ENCODE measurements at regions not wholly inside any gene's neighbourhood (a gene's known extent, or its start where the extent isn't known, plus 50 kb on each side); places are given as distances from the start of the nearest gene placed in this dataset.
A peak's percentile ranks its signal among the peaks of the same experiment; 100 is the strongest.

DNA sequence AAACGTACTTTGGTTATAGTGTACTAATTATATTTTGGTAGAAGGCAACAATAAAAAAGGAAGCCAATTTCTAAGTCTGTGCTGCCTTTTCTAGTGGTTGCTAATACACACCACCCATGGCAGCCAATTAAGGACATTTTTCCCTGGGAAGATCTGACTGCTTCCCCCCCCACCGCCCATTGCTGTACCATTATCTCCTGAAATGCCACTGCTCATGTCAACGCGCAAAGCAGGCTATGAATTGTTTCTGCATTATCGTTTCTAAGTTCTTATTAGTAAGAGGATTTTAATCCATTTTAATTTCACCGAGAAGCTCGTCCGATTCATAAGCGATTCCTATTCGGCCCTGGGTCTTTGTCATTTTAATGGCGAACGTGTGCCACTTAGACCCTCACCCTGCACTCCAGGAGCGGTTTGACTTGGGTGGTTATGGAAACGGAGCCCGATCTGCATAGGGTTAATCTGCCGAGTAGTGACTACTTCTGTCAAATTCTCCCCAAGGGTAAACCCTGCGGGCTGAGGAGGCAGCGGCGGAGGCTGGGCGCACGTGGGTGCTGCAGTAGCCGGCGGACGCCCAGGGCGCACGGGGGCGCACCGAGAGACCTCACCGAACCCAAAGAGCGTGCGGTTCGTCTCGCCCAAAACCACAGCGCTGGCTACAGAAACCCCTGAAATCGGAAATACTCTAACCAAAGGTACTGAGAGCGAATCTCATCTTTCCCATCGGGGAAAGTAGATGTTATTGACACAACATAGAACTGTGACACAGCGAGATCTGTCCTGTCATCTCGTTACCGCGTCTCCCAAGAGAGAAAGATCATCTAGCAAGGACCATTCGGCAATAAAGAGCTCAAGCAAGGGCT, 55.8 kb upstream of the SHC3 start:
- DNase-seq: peak; percentile 55

DNA sequence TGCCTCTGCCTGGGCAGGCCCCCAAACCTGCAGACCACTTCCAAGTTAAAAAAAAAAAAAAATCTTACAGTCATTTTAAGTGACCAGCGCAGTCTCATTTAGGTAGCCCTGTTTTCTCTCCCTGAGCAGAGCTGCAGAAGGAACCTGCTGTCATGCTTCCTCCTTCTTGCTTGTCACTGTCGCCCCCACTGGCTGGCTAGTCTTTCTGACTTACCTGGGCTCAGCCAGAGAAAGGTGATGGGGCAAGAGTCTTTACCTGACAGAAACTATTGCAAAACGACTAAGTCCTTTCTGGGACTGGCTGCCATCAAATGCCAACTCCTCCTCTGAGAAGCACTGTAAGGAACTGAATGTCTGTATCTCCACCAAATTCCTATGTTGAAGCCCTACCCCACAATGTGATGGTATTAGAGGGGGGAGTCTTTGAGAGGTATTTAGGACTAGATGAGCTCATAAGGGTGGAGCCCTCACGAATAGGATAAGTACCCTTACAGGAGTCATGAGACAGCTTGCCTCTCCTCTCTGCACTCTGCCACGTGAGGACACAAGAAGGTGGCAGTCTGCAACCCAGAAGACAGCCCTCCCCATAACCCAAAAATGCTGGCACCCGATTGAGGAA, 58.4 kb upstream of the SHC3 start:
- DNase-seq: no peak

DNA sequence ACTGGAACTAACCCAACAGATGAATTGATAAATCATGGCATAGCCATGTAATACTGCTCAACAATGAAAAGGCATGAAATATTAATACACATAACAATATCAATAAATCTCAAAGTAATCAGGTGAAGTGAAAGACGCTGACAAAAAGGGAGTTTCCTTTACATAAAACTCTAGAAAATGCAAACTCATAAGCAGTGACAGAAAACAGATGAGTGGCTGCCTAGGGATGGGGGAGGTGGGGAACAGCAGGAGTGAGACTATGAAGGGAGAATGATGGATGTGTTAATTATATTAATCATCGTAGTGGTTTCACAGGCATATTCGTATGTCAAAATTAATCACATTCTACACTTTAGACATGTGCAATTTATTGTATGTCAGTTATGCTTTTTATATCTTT, 59.8 kb upstream of the SHC3 start:
- no peak for DNase-seq

DNA sequence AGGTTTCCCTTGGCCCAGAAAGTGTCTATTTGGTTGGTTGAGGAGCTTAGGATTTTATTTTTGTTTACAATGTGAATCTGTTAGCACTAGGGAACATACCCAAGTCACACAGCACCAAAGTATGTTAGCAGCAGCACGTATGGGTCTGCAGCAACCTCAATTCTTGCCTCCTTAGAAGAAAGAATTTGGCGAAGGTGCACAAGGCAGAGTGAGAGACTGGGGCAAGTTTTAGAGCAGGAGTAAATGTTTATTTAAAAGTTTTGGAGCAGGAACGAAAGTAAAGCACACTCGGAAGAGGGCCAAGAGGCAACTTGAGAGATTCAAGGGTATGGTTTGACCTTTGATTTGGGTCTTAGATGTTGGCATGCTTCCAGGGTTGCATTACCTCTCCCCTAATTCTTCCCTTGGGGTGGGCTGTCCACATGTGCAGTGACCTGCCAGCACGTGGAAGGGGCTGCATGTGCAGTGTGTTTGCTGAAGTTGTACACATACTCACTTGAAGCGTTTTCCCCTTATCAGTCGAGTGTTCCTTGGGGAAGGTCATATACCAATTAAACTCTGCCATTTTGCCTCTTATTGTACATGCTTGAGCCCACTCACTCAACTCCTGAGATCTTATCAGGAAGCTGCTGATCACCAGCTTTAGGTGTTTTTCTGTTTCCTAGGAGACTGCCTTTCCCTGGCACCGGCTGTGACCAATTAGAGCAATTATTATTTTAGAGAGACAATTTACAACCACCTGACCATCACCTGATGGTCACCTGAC, 64.9 kb upstream of the SHC3 start:
- DNase-seq: no peak

GRCh38 chr9:89246840-89247239, 64.2 kb upstream of the CKS2 start:
- no peak for DNase-seq

GRCh38 chr9:89247431-89248353, 63.3 kb upstream of the CKS2 start:
- no peak for DNase-seq

- DNase-seq: no peak
These were observed 62.0 kb upstream of the CKS2 start for GRCh38 chr9:89249001-89249400.

DNA sequence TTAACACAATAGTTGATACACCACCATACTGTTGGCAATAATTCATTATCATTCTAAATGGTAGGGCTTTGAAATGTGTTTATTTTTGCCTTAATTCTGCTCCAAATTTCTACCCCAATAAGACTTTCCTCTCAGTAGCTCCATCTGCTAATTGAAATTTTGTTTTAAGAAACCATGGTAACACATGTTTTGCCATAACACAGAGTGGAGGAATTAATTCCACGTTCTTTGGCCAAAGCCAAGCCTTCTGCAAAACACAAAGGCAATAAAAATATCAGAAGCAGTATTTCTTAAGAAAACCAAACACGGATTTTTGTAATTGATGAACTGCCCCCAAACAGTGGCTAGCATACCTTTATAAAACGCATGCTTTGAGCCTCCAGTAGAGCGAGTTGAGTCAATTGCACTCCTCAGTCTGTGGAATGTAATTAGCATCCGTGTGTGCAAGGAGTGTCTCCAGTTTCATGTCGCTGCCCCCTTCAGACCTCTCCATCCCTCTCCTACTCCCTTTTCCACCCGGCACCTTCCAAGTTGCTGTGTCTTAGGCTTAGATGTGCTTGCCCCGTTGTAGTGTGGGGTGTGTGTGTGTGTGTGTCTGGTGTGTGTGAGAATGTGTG, 58.2 kb upstream of the CKS2 start:
- no peak for DNase-seq

- no peak for DNase-seq
These were observed 56.8 kb upstream of the CKS2 start for GRCh38 chr9:89254058-89254772.

GRCh38 chr9:89254773-89255125, 56.2 kb upstream of the CKS2 start:
- DNase-seq: no peak

DNA sequence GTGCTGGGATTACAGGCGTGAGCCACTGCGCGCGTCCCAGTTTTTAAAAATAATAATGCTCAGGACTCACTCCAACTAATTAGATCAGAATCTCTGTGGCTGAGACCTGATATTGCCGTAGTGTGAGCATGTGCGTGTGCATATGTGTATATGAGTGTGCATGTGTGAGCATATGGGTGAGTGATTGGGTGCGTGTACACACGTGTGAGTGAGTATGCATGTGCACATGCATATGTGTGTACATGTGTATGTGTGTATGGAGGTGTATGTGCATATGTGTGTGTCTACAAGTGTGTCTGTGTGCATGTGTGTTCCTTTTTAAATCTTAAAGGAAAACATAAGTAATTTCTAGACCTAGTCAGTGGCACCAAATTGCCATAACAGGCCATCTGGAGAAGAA, 54.8 kb upstream of the CKS2 start:
- DNase-seq: no peak

GRCh38 chr9:89256642-89257041, 54.4 kb upstream of the CKS2 start:
- no peak for DNase-seq

- no peak for DNase-seq
These were observed 50.5 kb upstream of the CKS2 start for GRCh38 chr9:89260525-89260924.

Data from stimulated activated CD4-positive, alpha-beta T cell treated with anti-CD3 and anti-CD28 coated beads, Interleukin-1b, Interleukin-23, amount 100 ng/mL, for 48 hours (primary cell).